H1 (cell line): ENCODE measurements at regions not wholly inside any gene's neighbourhood (a gene's known extent, or its start where the extent isn't known, plus 50 kb on each side); places are given as distances from the start of the nearest gene placed in this dataset.

Experiments used
- CTCF ChIA-PET: fragments of 300-600 bp; sonication (Branson Sonifier 250); formaldehyde crosslinking; loops from one replicate; lab custom pipeline; 2021; ENCODE audit not compliant: partially characterized antibody; lab: Charles Lee
- POLR2A ChIA-PET: fragments of 300-600 bp; sonication (Branson Sonifier 250); formaldehyde crosslinking; loops from one replicate; lab custom pipeline; 2021; ENCODE audit warnings: inconsistent platforms; ENCODE audit not compliant: partially characterized antibody; lab: Charles Lee
- DNase-seq, 2 experiments: peaks; one replicate each; pipeline versions ENCODE4 v3.0.0 to v3.0.0-alpha.2; 2010 to 2022; ENCODE audit warnings: low spot score in 2 of 2, low read depth in 1 of 2, mixed read lengths in 1 of 2
- FAIRE-seq: peaks from 2 replicates; lab custom pipeline; 2011; peaks lifted over from hg19 to GRCh38; lab: Jason Lieb, UNC
- H2AFZ ChIP-seq: 2 replicates; pipeline ENCODE4 v1.8.1; 2012; ENCODE audit warnings: low read length, inconsistent platforms
- H2AK5ac ChIP-seq: 2 replicates; pipeline ENCODE4 v1.6.1; 2013; ENCODE audit warnings: low read depth, low read length
- H2BK120ac ChIP-seq: replicated peaks from 2 replicates; pipeline ENCODE3; 2013; ENCODE audit warnings: low read depth, low read length, inconsistent platforms
- H2BK12ac ChIP-seq: 2 replicates; pipeline ENCODE4 v1.6.1; 2013; ENCODE audit warnings: low read depth, low read length
- H2BK15ac ChIP-seq: 2 replicates; pipeline ENCODE4 v1.6.1; 2013; ENCODE audit warnings: low read length
- H2BK20ac ChIP-seq: 2 replicates; pipeline ENCODE4 v1.6.1; 2013; ENCODE audit warnings: low read length
- H2BK5ac ChIP-seq: 2 replicates; pipeline ENCODE4 v1.6.1; 2013; ENCODE audit warnings: low read depth, low read length
- H3K14ac ChIP-seq: 2 replicates; pipeline ENCODE4 v1.6.1; 2013; ENCODE audit warnings: inconsistent platforms; ENCODE audit not compliant: insufficient read length
- H3K18ac ChIP-seq: 2 replicates; pipeline ENCODE4 v1.6.1; 2013; ENCODE audit warnings: low read length; ENCODE audit errors: extremely low read depth
- H3K23ac ChIP-seq: 2 replicates; pipeline ENCODE4 v1.6.1; 2013; ENCODE audit warnings: inconsistent platforms; ENCODE audit not compliant: insufficient read length
- H3K23me2 ChIP-seq: 2 replicates; pipeline ENCODE4 v1.6.1; 2013; ENCODE audit warnings: low read depth, low read length
- H3K27ac ChIP-seq: 2 replicates; pipeline ENCODE4 v1.6.1; 2011; ENCODE audit warnings: low read depth, low read length, inconsistent platforms
- H3K27me3 ChIP-seq, 4 experiments: replicated peaks in 1 of 4; 1 replicate in 1 of 4; 2 replicates in 3 of 4; pipeline versions ENCODE4 v1.6.1 to v1.8.1; 2011 to 2013; ENCODE audit warnings: low read length in 3 of 4, mild to moderate bottlenecking in 3 of 4, inconsistent platforms in 2 of 4, mixed read lengths in 2 of 4, moderate library complexity in 1 of 4; ENCODE audit not compliant: control insufficient read depth in 3 of 4, insufficient read depth in 3 of 4; ENCODE audit errors: extremely low read depth in 1 of 4
- H3K36me3 ChIP-seq, 4 experiments: 2 replicates each; pipeline versions ENCODE4 v1.6.1 to v1.8.1; 2011 to 2013; ENCODE audit warnings: mild to moderate bottlenecking in 4 of 4, low read length in 3 of 4, moderate library complexity in 2 of 4, control low read depth in 1 of 4, inconsistent platforms in 1 of 4; ENCODE audit not compliant: insufficient read depth in 4 of 4, control insufficient read depth in 2 of 4
- H3K4ac ChIP-seq: replicated peaks from 2 replicates; pipeline ENCODE3; 2013; ENCODE audit warnings: low read length, low read depth, mixed read lengths, inconsistent platforms; ENCODE audit not compliant: insufficient read length
- H3K4me1 ChIP-seq, 4 experiments: replicated peaks in 1 of 4; 1 replicate in 1 of 4; 2 replicates in 3 of 4; pipeline versions ENCODE4 v1.6.1 to v1.8.1; 2011 to 2013; ENCODE audit warnings: low read length in 3 of 4, inconsistent platforms in 2 of 4, mixed read lengths in 1 of 4; ENCODE audit not compliant: insufficient read depth in 4 of 4, control insufficient read depth in 3 of 4
- H3K4me2 ChIP-seq, 2 experiments: 2 replicates each; pipeline versions ENCODE4 v1.6.1 to v1.8.1; 2011 to 2013; ENCODE audit warnings: low read depth in 2 of 2, low read length in 2 of 2, control low read depth in 1 of 2, inconsistent platforms in 1 of 2, mild to moderate bottlenecking in 1 of 2; ENCODE audit not compliant: insufficient read depth in 1 of 2
- H3K4me3 ChIP-seq, 4 experiments: fragments of 200-600, 300-600 bp in 1 of 4; sonication (generic), shearing (Covaris generic), sonication (Bioruptor Twin) in 1 of 4; 2 replicates each; pipeline versions ENCODE4 v1.5.1 to v1.8.1; 2011 to 2016; ENCODE audit warnings: low read length in 4 of 4, low read depth in 3 of 4, control low read depth in 2 of 4, inconsistent platforms in 2 of 4, mild to moderate bottlenecking in 2 of 4, mixed read lengths in 1 of 4, moderate library complexity in 1 of 4; ENCODE audit not compliant: insufficient read depth in 2 of 4; ENCODE audit errors: extremely low read depth in 1 of 4
- H3K56ac ChIP-seq: replicated peaks from 2 replicates; pipeline ENCODE3; 2013; ENCODE audit warnings: low read depth, mild to moderate bottlenecking, mixed read lengths, low read length, inconsistent platforms; ENCODE audit not compliant: insufficient read length
- H3K79me1 ChIP-seq: 2 replicates; pipeline ENCODE4 v1.6.1; 2013; ENCODE audit warnings: low read depth, low read length, control low read depth
- H3K79me2 ChIP-seq, 2 experiments: 2 replicates each; pipeline versions ENCODE4 v1.6.1 to v1.8.1; 2012 to 2013; ENCODE audit warnings: low read length in 2 of 2, mild to moderate bottlenecking in 2 of 2, inconsistent platforms in 1 of 2; ENCODE audit not compliant: insufficient read depth in 2 of 2, control insufficient read depth in 1 of 2
- H3K9ac ChIP-seq, 4 experiments: replicated peaks in 1 of 4; 1 replicate in 1 of 4; 2 replicates in 3 of 4; pipeline versions ENCODE4 v1.6.1 to v1.8.1; 2011 to 2013; ENCODE audit warnings: low read depth in 3 of 4, low read length in 3 of 4, control low read depth in 2 of 4, mild to moderate bottlenecking in 2 of 4, moderate library complexity in 2 of 4, inconsistent platforms in 1 of 4; ENCODE audit errors: extremely low read depth in 1 of 4
- H3K9me3 ChIP-seq, 2 experiments: 2 replicates each; pipeline versions ENCODE4 v1.6.1 to v1.8.1; 2012 to 2013; ENCODE audit warnings: mild to moderate bottlenecking in 2 of 2, moderate library complexity in 2 of 2, control low read depth in 1 of 2, inconsistent platforms in 1 of 2, low read depth in 1 of 2, low read length in 1 of 2, mixed read lengths in 1 of 2; ENCODE audit not compliant: insufficient read depth in 2 of 2
- H4K20me1 ChIP-seq, 2 experiments: replicated peaks in 1 of 2; 2 replicates each; pipeline versions ENCODE3 to v1.8.1; 2011 to 2013; ENCODE audit warnings: inconsistent platforms in 2 of 2, low read length in 2 of 2, mild to moderate bottlenecking in 1 of 2; ENCODE audit not compliant: insufficient read depth in 2 of 2, control insufficient read depth in 1 of 2
- H4K5ac ChIP-seq: 2 replicates; pipeline ENCODE4 v1.6.1; 2013; ENCODE audit warnings: low read length, low read depth, mixed read lengths, inconsistent platforms; ENCODE audit not compliant: insufficient read length
- H4K8ac ChIP-seq: 2 replicates; pipeline ENCODE4 v1.8.0; 2013; ENCODE audit warnings: mild to moderate bottlenecking, moderate library complexity, low read length, inconsistent platforms; ENCODE audit not compliant: insufficient read depth; ENCODE audit errors: extremely low read depth
- H4K91ac ChIP-seq: replicated peaks from 2 replicates; pipeline ENCODE3; 2013; ENCODE audit warnings: low read length, mixed read lengths, inconsistent platforms; ENCODE audit not compliant: insufficient read length
- HDAC6 ChIP-seq: IDR thresholded peaks from one replicate; pipeline ENCODE4 v1.7.1; 2012; ENCODE audit warnings: low read depth, mild to moderate bottlenecking, inconsistent platforms, low read length, moderate library complexity
- RFX5 ChIP-seq: IDR thresholded peaks from 2 replicates; pipeline ENCODE4 v1.6.1; 2011; ENCODE audit warnings: low read depth, low read length, improper control_type of control experiment, borderline replicate concordance
- SIN3A ChIP-seq, 2 experiments: IDR thresholded peaks in 1 of 2; conservative IDR thresholded peaks in 1 of 2; 2 replicates each; pipeline ENCODE4 v1.6.1; 2011 to 2012; ENCODE audit warnings: low read length in 2 of 2, improper control_type of control experiment in 1 of 2, low read depth in 1 of 2, mild to moderate bottlenecking in 1 of 2
- SP4 ChIP-seq: IDR thresholded peaks from 2 replicates; pipeline ENCODE4 v1.6.1; 2012; ENCODE audit warnings: low read length, inconsistent platforms
- USF2 ChIP-seq: IDR thresholded peaks from 2 replicates; pipeline ENCODE4 v1.6.1; 2011; ENCODE audit warnings: low read length, improper control_type of control experiment
- YY1 ChIP-seq: IDR thresholded peaks from 2 replicates; pipeline ENCODE4 v1.6.1; 2011; ENCODE audit warnings: low read depth, mild to moderate bottlenecking, low read length
- WGBS, 2 experiments: shearing (Covaris generic) in 1 of 2; methylation state at CpG; one replicate each; pipeline versions ENCODE4 v1.1.6 to v1.1.7; 2013 to 2015; ENCODE audit warnings: low lambda C conversion rate in 2 of 2, mixed read lengths in 2 of 2, inconsistent platforms in 1 of 2, low coverage in 1 of 2, missing lambda C conversion rate in 1 of 2; ENCODE audit not compliant: insufficient replicate concordance in 2 of 2, insufficient coverage in 1 of 2, insufficient read length in 1 of 2; ENCODE audit errors: extremely low coverage in 1 of 2, missing lambda C conversion rate in 1 of 2; 5-methylcytosine and 5-hydroxymethylcytosine counted together

- no peak overlapping the region for H3K4me3 ChIP-seq
- H4K5ac ChIP-seq, result no peak overlapping the region
- H3K27me3 ChIP-seq, result no peaks in the 10 kb centered on the region
- no peak overlapping the region for H2AK5ac ChIP-seq
- no peak overlapping the region for H2BK5ac ChIP-seq
- TF ChIP-seq YY1, result no peak
- no peak for TF ChIP-seq SP4
- TF ChIP-seq SIN3A (conservative IDR thresholded peaks at IDR 0.05 in 1 of 2, IDR thresholded peaks at IDR 0.05 in 1 of 2; ENCODE audit: low read depth in 1 of 2, low read length in 2 of 2), result no peak
- TF ChIP-seq USF2, result no peak
- TF ChIP-seq HDAC6, result no peak
- no peak for TF ChIP-seq RFX5
- H3K56ac ChIP-seq, result no peak overlapping the region
- H4K8ac ChIP-seq, result no peak overlapping the region
- DNase-seq (no peak), FAIRE-seq (no peak)
- H2BK120ac ChIP-seq, result no peak overlapping the region
- H2AFZ ChIP-seq, result 0 out of 2 replicates have a peak overlapping the region, but pooled peaks have one; percentile 38
- H3K14ac ChIP-seq, result no peak overlapping the region
- peaks cover 1 to 9% (median 3%) of the 10 kb centered on the region in 4 experiments; a peak in 3 of 7 replicates for H3K4me1 ChIP-seq
- no peak overlapping the region for H2BK20ac ChIP-seq
- no peaks in the 10 kb centered on the region for H3K23me2 ChIP-seq
- no peaks in the 10 kb centered on the region for H3K79me1 ChIP-seq
- H2BK15ac ChIP-seq, result no peak overlapping the region
- no peak overlapping the region for H3K9ac ChIP-seq
- no peaks in the 10 kb centered on the region for H3K36me3 ChIP-seq
- H4K91ac ChIP-seq, result no peak overlapping the region
- H4K20me1 ChIP-seq, result no peaks in the 10 kb centered on the region
- WGBS, 2 experiments, result 93% methylated on average over 5 of the region's 5 CpGs; no CpG with 5 or more reads in 1 of the 2 experiments
- 0 out of 2 replicates have a peak overlapping the region, but pooled peaks have one; percentile 39 for H2BK12ac ChIP-seq
- H3K4me2 ChIP-seq, result no peak overlapping the region
- no peak overlapping the region for H3K4ac ChIP-seq
- CTCF ChIA-PET, result no interaction called here
- POLR2A ChIA-PET, result no interaction called here
- no peak overlapping the region for H3K27ac ChIP-seq
- no peak overlapping the region for H3K23ac ChIP-seq
- H3K18ac ChIP-seq, result no peak overlapping the region
- H3K79me2 ChIP-seq, result no peaks in the 10 kb centered on the region
- no peaks in the 10 kb centered on the region for H3K9me3 ChIP-seq
These were observed 158.6 kb upstream of the RBMS1 start for GRCh38 chr2:160652236-160652635.
